ENCODE measurements at regions not wholly inside any gene's neighbourhood (a gene's known extent, or its start where the extent isn't known, plus 50 kb on each side); places are given as distances from the start of the nearest gene placed in this dataset.

GRCh38 chr4:151459375-151459774 is 50.4 kb downstream of the FHIP1A start:
- no peak overlapping the region for H3K4me3 ChIP-seq (replicated peaks in 1 of 2; ENCODE audit: low read depth in 2 of 2, low read length in 2 of 2)
- TF ChIP-seq CTCF (IDR thresholded peaks at IDR 0.05; ENCODE audit: low read depth, low read length): no peak
- DNase-seq (ENCODE audit: low read depth in 2 of 2): no peak

- DNase-seq (ENCODE audit: low read depth in 2 of 2): no peak
- H3K4me3 ChIP-seq (replicated peaks in 1 of 2; ENCODE audit: low read depth in 2 of 2, low read length in 2 of 2): no peak overlapping the region
- no peak for TF ChIP-seq CTCF (IDR thresholded peaks at IDR 0.05; ENCODE audit: low read depth, low read length)
These were observed 51.5 kb downstream of the FHIP1A start for GRCh38 chr4:151460434-151460833.

- DNase-seq (ENCODE audit: low read depth in 2 of 2): no peak
- TF ChIP-seq CTCF (IDR thresholded peaks at IDR 0.05; ENCODE audit: low read depth, low read length): no peak
- H3K4me3 ChIP-seq (replicated peaks in 1 of 2; ENCODE audit: low read depth in 2 of 2, low read length in 2 of 2): no peak overlapping the region
These were observed 53.6 kb downstream of the FHIP1A start for GRCh38 chr4:151462554-151462953.

- no peak for TF ChIP-seq CTCF (IDR thresholded peaks at IDR 0.05; ENCODE audit: low read depth, low read length)
- DNase-seq (ENCODE audit: low read depth in 2 of 2): no peak
- H3K4me3 ChIP-seq (replicated peaks in 1 of 2; ENCODE audit: low read depth in 2 of 2, low read length in 2 of 2): no peak overlapping the region
These were observed 60.0 kb downstream of the FHIP1A start for GRCh38 chr4:151468715-151469696.

- no peak for TF ChIP-seq CTCF (IDR thresholded peaks at IDR 0.05; ENCODE audit: low read depth, low read length)
- no peak for DNase-seq (ENCODE audit: low read depth in 2 of 2)
These were observed 61.0 kb downstream of the FHIP1A start for GRCh38 chr4:151469970-151470369.

GRCh38 chr4:151471728-151472127 is 62.8 kb downstream of the FHIP1A start:
- H3K4me3 ChIP-seq (replicated peaks in 1 of 2; ENCODE audit: low read depth in 2 of 2, low read length in 2 of 2): no peak overlapping the region
- no peak for DNase-seq (ENCODE audit: low read depth in 2 of 2)
- no peak for TF ChIP-seq CTCF (IDR thresholded peaks at IDR 0.05; ENCODE audit: low read depth, low read length)

More at GRCh38 chr4:151469970-151470369, 61.0 kb downstream of the FHIP1A start:
- H3K4me3 ChIP-seq (replicated peaks in 1 of 2; ENCODE audit: low read depth in 2 of 2, low read length in 2 of 2): no peak overlapping the region
